Effector CD4-positive, alpha-beta T cell (primary cell): ENCODE measurements at regions not wholly inside any gene's neighbourhood (a gene's known extent, or its start where the extent isn't known, plus 50 kb on each side); places are given as distances from the start of the nearest gene placed in this dataset.

Experiments used
- DNase-seq: peaks from one replicate; pipeline ENCODE4 v3.0.0-alpha.2; 2020

- DNase-seq, result no peak
Measured at GRCh38 chr11:45067966-45068365, 78.5 kb upstream of the PRDM11 start.

GRCh38 chr11:45071232-45071631 lies 75.2 kb upstream of the PRDM11 start:
- no peak for DNase-seq

- DNase-seq, result no peak
Measured at GRCh38 chr11:45073685-45074141, 72.7 kb upstream of the PRDM11 start.

- no peak for DNase-seq
Measured at GRCh38 chr11:45075519-45075918, 70.9 kb upstream of the PRDM11 start.

- no peak for DNase-seq
Measured at GRCh38 chr11:45075952-45076351, 70.5 kb upstream of the PRDM11 start.

GRCh38 chr11:45076761-45077160 lies 69.7 kb upstream of the PRDM11 start:
- DNase-seq, result no peak

GRCh38 chr11:45078236-45079074 lies 68.0 kb upstream of the PRDM11 start:
- DNase-seq, result no peak

GRCh38 chr11:45079075-45079444 lies 67.4 kb upstream of the PRDM11 start:
- no peak for DNase-seq

- DNase-seq, result no peak
Measured at GRCh38 chr11:45079567-45079942, 66.9 kb upstream of the PRDM11 start.

GRCh38 chr11:45079943-45080719 lies 66.3 kb upstream of the PRDM11 start:
- peak; percentile 33 for DNase-seq

GRCh38 chr11:45082744-45083543 lies 63.5 kb upstream of the PRDM11 start:
- DNase-seq, result no peak

- no peak for DNase-seq
Measured at GRCh38 chr11:45083544-45084087, 62.8 kb upstream of the PRDM11 start.

GRCh38 chr11:45085646-45086501 lies 60.6 kb upstream of the PRDM11 start:
- DNase-seq, result no peak

- no peak for DNase-seq
Measured at GRCh38 chr11:45086526-45086925, 59.9 kb upstream of the PRDM11 start.

GRCh38 chr11:45087086-45087899 lies 59.1 kb upstream of the PRDM11 start:
- no peak for DNase-seq

GRCh38 chr11:45087900-45088160 lies 58.6 kb upstream of the PRDM11 start:
- no peak for DNase-seq

GRCh38 chr11:45089251-45089650 lies 57.2 kb upstream of the PRDM11 start:
- no peak for DNase-seq

- no peak for DNase-seq
Measured at GRCh38 chr11:45089676-45090499, 56.6 kb upstream of the PRDM11 start.

GRCh38 chr11:45090607-45091006 lies 55.8 kb upstream of the PRDM11 start:
- DNase-seq, result no peak
